K562 (cell line): ENCODE measurements at regions not wholly inside any gene's neighbourhood (a gene's known extent, or its start where the extent isn't known, plus 50 kb on each side); places are given as distances from the start of the nearest gene placed in this dataset.

ENCODE experiments used
- ATAC-seq: fragments of 200-7000 bp; cut with Tn5 transposase; 3 replicates; pipeline ENCODE4 v1.9.1; 2020; ENCODE audit warnings: moderate library complexity
- BruUV-seq: library from RNA; stranded (reverse); fragments of 400-500 nt; replicated peaks from 2 replicates; lab custom pipeline; 2021; lab: Mats Ljungman, UMichigan
- CTCF ChIA-PET: fragments of 300-600 bp; formaldehyde crosslinking; extraction: SDS; loops from one replicate; lab custom pipeline; 2021; ENCODE audit warnings: low intra/inter-chr PET ratio; lab: Yijun Ruan, JAX
- POLR2A ChIA-PET: fragments of 300-600, 350-650 bp; sonication (Branson Sonifier 250); formaldehyde crosslinking; extraction: SDS; loops from one replicate; lab custom pipeline; 2021; ENCODE audit warnings: antibody characterized with exemption, inconsistent platforms; lab: Yijun Ruan, JAX
- DNase-seq, 4 experiments: peaks; one replicate each; pipeline versions ENCODE4 v3.0.0 to v3.0.0-alpha.2; 2011 to 2018; ENCODE audit warnings: low spot score in 3 of 4, mixed read lengths in 3 of 4; ENCODE audit errors: extremely low read depth in 1 of 4
- FAIRE-seq: peaks from 2 replicates; lab custom pipeline; 2011; peaks lifted over from hg19 to GRCh38; lab: Jason Lieb, UNC
- H2AFZ ChIP-seq: 2 replicates; pipeline ENCODE4 v1.6.0; 2011; ENCODE audit warnings: low read depth, low read length, control low read depth, inconsistent platforms
- H3K27ac ChIP-seq: fragments of 200-600 bp; 3 replicates; pipeline ENCODE4 v1.8.0; 2011; ENCODE audit warnings: low read depth, mild to moderate bottlenecking, control low read depth, inconsistent platforms, low read length, moderate library complexity, mixed read lengths; ENCODE audit errors: extremely low read depth
- H3K27me3 ChIP-seq, 2 experiments: fragments of 300-600 bp in 1 of 2; 2 replicates in 1 of 2; 3 replicates in 1 of 2; pipeline versions ENCODE4 v1.6.0 to v1.8.0; 2011; ENCODE audit warnings: inconsistent platforms in 2 of 2, low read length in 2 of 2, mild to moderate bottlenecking in 1 of 2, mixed read lengths in 1 of 2, moderate library complexity in 1 of 2; ENCODE audit not compliant: control insufficient read depth in 2 of 2, insufficient read depth in 2 of 2
- H3K36me3 ChIP-seq: fragments of 300-600 bp; 3 replicates; pipeline ENCODE4 v1.8.0; 2011; ENCODE audit warnings: mild to moderate bottlenecking, low read length, inconsistent platforms; ENCODE audit not compliant: control insufficient read depth, insufficient read depth
- H3K4me1 ChIP-seq, 2 experiments: fragments of 200-600 bp in 1 of 2; replicated peaks in 1 of 2; 2 replicates in 1 of 2; 3 replicates in 1 of 2; pipeline versions ENCODE4 v1.5.1 to v1.8.0; 2011; ENCODE audit warnings: inconsistent platforms in 2 of 2, low read length in 2 of 2, mild to moderate bottlenecking in 1 of 2, mixed read lengths in 1 of 2, moderate library complexity in 1 of 2; ENCODE audit not compliant: control insufficient read depth in 2 of 2, insufficient read depth in 2 of 2
- H3K4me2 ChIP-seq: 2 replicates; pipeline ENCODE4 v1.6.1; 2011; ENCODE audit warnings: low read length, control low read depth, inconsistent platforms, mixed read lengths; ENCODE audit not compliant: insufficient read depth
- H3K4me3 ChIP-seq: fragments of 200-600 bp; sonication (generic), shearing (Covaris generic); 2 replicates; pipeline ENCODE4 v1.5.1; 2016; ENCODE audit warnings: control low read depth, inconsistent platforms
- H3K79me2 ChIP-seq: fragments of 200-600 bp; 3 replicates; pipeline ENCODE4 v1.8.0; 2011; ENCODE audit warnings: low read length, inconsistent platforms; ENCODE audit not compliant: control insufficient read depth, insufficient read depth
- H3K9ac ChIP-seq, 2 experiments: 2 replicates each; pipeline versions ENCODE4 v1.6.0 to v1.6.1; 2011; ENCODE audit warnings: low read depth in 2 of 2, low read length in 2 of 2, control low read depth in 1 of 2, inconsistent platforms in 1 of 2, mild to moderate bottlenecking in 1 of 2, mixed read lengths in 1 of 2; ENCODE audit not compliant: insufficient read depth in 1 of 2
- H3K9me1 ChIP-seq: one replicate; pipeline ENCODE4 v1.6.0; 2011; ENCODE audit warnings: inconsistent platforms, mild to moderate bottlenecking, low read length, moderate library complexity; ENCODE audit not compliant: control insufficient read depth, insufficient read depth
- H3K9me3 ChIP-seq: replicated peaks from 2 replicates; pipeline ENCODE4 v1.5.1; 2011; ENCODE audit warnings: low read depth, low read length, inconsistent platforms; ENCODE audit not compliant: control insufficient read depth, insufficient read depth
- H4K20me1 ChIP-seq: replicated peaks from 2 replicates; pipeline ENCODE4 v1.6.1; 2011; ENCODE audit warnings: low read length, inconsistent platforms, mixed read lengths; ENCODE audit not compliant: control insufficient read depth, insufficient read depth
- CREB3 ChIP-seq: fragments of 450-650 bp; conservative IDR thresholded peaks from 2 replicates; pipeline ENCODE4 v1.6.1; 2016; ENCODE audit warnings: missing genetic modification characterization, low read depth, mild to moderate bottlenecking, missing compliant biosample characterization, moderate library complexity
- CREB3L1 ChIP-seq: fragments of 450-650 bp; IDR thresholded peaks from 2 replicates; pipeline ENCODE4 v1.6.1; 2014; ENCODE audit warnings: low read depth, mild to moderate bottlenecking, moderate library complexity, borderline replicate concordance
- CXXC5 ChIP-seq: fragments of 250-450 bp; sonication (Bioruptor Pico); IDR thresholded peaks from 2 replicates; pipeline ENCODE4 v1.8.0; 2022; ENCODE audit warnings: inconsistent platforms, mild to moderate bottlenecking, moderate library complexity
- GABPB1 ChIP-seq: sonication (generic); formaldehyde crosslinking; IDR thresholded peaks from 2 replicates; pipeline ENCODE4 v1.8.0; 2022; ENCODE audit warnings: mild to moderate bottlenecking, missing genetic modification reagents
- GTF2F1 ChIP-seq: IDR thresholded peaks from 2 replicates; pipeline ENCODE4 v1.6.1; 2011; ENCODE audit warnings: low read depth, low read length, improper control_type of control experiment
- NFIX ChIP-seq: fragments of 250-450 bp; sonication (Bioruptor Pico); IDR thresholded peaks from 2 replicates; pipeline ENCODE4 v1.4.0; 2020; ENCODE audit warnings: low read depth, mild to moderate bottlenecking, moderate library complexity
- PHF21A ChIP-seq: fragments of 450-650 bp; IDR thresholded peaks from 2 replicates; pipeline ENCODE4 v1.6.1; 2017; ENCODE audit warnings: low read depth, borderline replicate concordance
- POLR2A ChIP-seq: fragments of 450-650 bp; conservative IDR thresholded peaks from 2 replicates; pipeline ENCODE4 v1.6.1; 2016
- RB1 ChIP-seq: fragments of 450-650 bp; IDR thresholded peaks from 2 replicates; pipeline ENCODE4 v1.6.1; 2017; ENCODE audit warnings: low read depth, mild to moderate bottlenecking
- SMAD2 ChIP-seq: fragments of 150-350 bp; IDR thresholded peaks from 2 replicates; pipeline ENCODE4 v1.6.1; 2014; ENCODE audit warnings: low read depth, mild to moderate bottlenecking, low read length
- STAG1 ChIP-seq: sonication (generic); formaldehyde crosslinking; IDR thresholded peaks from 2 replicates; pipeline ENCODE4 v1.5.0; 2020; ENCODE audit warnings: missing genetic modification reagents, borderline replicate concordance
- YY1 ChIP-seq, 3 experiments: IDR thresholded peaks; 2 replicates each; pipeline ENCODE4 v1.6.1; 2011; ENCODE audit warnings: low read length in 2 of 3, mild to moderate bottlenecking in 2 of 3, moderate library complexity in 2 of 3, borderline replicate concordance in 1 of 3, control low read depth in 1 of 3, low read depth in 1 of 3; ENCODE audit not compliant: insufficient read depth in 3 of 3, insufficient replicate concordance in 2 of 3, control insufficient read depth in 1 of 3, insufficient read length in 1 of 3; ENCODE audit errors: extremely low read depth in 1 of 3
- ZNF436 ChIP-seq: fragments of 250-450, 450-650 bp; sonication (Bioruptor Pico); formaldehyde crosslinking; IDR thresholded peaks from 2 replicates; pipeline ENCODE4 v1.7.0; 2020; ENCODE audit warnings: mild to moderate bottlenecking
- WGBS: fragments of 100-300 bp; shearing (Covaris generic); methylation state at CpG from one replicate; pipeline ENCODE4 v1.1.6; 2016; ENCODE audit warnings: low coverage, mixed read lengths; ENCODE audit not compliant: insufficient coverage; ENCODE audit errors: missing lambda C conversion rate; 5-methylcytosine and 5-hydroxymethylcytosine counted together
- in situ Hi-C: fragments of 300-500 bp; cut with MboI; formaldehyde crosslinking; loops from 4 replicates; pipeline ENCODE4 v1.15.0; 2018; ENCODE audit warnings: inconsistent platforms, mixed read lengths
- intact Hi-C: fragments of 100-400 bp; cut with micrococcal nuclease; formaldehyde crosslinking; loops from 2 replicates; pipeline ENCODE4 v1.14.2; 2022
- TF ChIP-seq, protein P1 (sequence below): sonication (generic); formaldehyde crosslinking; IDR thresholded peaks from 2 replicates; pipeline ENCODE4 v1.8.0; 2022; ENCODE audit warnings: mild to moderate bottlenecking, low read depth, missing genetic modification reagents
- TF ChIP-seq, protein P2 (sequence below): fragments of 200-800 bp; sonication (Bioruptor generic); IDR thresholded peaks from 2 replicates; pipeline ENCODE4 v1.6.1; 2016; ENCODE audit warnings: missing genetic modification characterization, missing compliant biosample characterization

DNA sequence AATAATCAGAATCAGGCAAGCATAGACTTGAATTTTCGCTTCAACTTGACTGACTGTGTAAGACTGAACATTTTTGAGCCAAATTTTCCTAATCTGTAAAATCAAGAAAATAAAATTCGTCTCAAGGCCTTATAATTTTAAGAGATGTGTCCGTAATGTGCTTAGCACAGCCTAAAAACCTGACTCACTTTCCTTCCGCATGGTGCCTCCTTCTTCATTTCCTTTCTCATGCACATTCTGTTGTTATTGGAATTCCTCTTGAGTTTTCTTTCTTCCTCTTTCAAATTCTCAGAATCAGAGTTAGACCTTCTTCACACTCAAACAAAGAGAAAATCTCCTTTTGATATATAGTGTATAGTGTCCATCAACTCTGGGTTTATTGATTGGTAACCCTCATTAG, 208.9 kb upstream of the SLIT2 start:
- no peak for FAIRE-seq
- no peaks in the 10 kb centered on the region for H3K9me3 ChIP-seq

More for the DNA sequence above, 208.9 kb upstream of the SLIT2 start:
- Histone ChIP-seq H3K79me2 (no peaks in the 10 kb centered on the region), H2AFZ (no peak overlapping the region), H3K4me1 (no peaks in the 10 kb centered on the region), H3K4me3 (no peak overlapping the region), H3K4me2 (no peak overlapping the region), H4K20me1 (no peaks in the 10 kb centered on the region), H3K9me1 (no peaks in the 10 kb centered on the region), H3K27ac (no peak overlapping the region), H3K9ac (no peak overlapping the region), H3K27me3 (no peaks in the 10 kb centered on the region), H3K36me3 (no peaks in the 10 kb centered on the region)
- CTCF ChIA-PET = no interaction called here
- no TSS peak for BruUV-seq
- POLR2A ChIA-PET = no interaction called here
- ATAC-seq (no peak), DNase-seq (no peak)
- TF ChIP-seq YY1 (IDR thresholded peaks at IDR 0.05; ENCODE audit: borderline replicate concordance in 1 of 3, control insufficient read depth in 1 of 3, extremely low read depth in 1 of 3, insufficient read depth in 3 of 3, insufficient read length in 1 of 3, insufficient replicate concordance in 2 of 3, low read depth in 1 of 3, low read length in 2 of 3) (no peak), GABPB1 (CRISPR knock-in tag) (no peak), CREB3L1 (no peak), ZNF436 (CRISPR knock-in tag) (no peak), GTF2F1 (no peak), CXXC5 (CRISPR knock-in tag) (no peak), NFIX (no peak), RB1 (no peak), STAG1 (CRISPR knock-in tag) (no peak), POLR2A (no peak), CREB3 (no peak), PHF21A (no peak), SMAD2 (no peak)
- TF ChIP-seq, protein P1, sequence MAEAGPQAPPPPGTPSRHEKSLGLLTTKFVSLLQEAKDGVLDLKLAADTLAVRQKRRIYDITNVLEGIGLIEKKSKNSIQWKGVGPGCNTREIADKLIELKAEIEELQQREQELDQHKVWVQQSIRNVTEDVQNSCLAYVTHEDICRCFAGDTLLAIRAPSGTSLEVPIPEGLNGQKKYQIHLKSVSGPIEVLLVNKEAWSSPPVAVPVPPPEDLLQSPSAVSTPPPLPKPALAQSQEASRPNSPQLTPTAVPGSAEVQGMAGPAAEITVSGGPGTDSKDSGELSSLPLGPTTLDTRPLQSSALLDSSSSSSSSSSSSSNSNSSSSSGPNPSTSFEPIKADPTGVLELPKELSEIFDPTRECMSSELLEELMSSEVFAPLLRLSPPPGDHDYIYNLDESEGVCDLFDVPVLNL (CRISPR knock-in tag) = no peak
- TF ChIP-seq, protein P2, sequence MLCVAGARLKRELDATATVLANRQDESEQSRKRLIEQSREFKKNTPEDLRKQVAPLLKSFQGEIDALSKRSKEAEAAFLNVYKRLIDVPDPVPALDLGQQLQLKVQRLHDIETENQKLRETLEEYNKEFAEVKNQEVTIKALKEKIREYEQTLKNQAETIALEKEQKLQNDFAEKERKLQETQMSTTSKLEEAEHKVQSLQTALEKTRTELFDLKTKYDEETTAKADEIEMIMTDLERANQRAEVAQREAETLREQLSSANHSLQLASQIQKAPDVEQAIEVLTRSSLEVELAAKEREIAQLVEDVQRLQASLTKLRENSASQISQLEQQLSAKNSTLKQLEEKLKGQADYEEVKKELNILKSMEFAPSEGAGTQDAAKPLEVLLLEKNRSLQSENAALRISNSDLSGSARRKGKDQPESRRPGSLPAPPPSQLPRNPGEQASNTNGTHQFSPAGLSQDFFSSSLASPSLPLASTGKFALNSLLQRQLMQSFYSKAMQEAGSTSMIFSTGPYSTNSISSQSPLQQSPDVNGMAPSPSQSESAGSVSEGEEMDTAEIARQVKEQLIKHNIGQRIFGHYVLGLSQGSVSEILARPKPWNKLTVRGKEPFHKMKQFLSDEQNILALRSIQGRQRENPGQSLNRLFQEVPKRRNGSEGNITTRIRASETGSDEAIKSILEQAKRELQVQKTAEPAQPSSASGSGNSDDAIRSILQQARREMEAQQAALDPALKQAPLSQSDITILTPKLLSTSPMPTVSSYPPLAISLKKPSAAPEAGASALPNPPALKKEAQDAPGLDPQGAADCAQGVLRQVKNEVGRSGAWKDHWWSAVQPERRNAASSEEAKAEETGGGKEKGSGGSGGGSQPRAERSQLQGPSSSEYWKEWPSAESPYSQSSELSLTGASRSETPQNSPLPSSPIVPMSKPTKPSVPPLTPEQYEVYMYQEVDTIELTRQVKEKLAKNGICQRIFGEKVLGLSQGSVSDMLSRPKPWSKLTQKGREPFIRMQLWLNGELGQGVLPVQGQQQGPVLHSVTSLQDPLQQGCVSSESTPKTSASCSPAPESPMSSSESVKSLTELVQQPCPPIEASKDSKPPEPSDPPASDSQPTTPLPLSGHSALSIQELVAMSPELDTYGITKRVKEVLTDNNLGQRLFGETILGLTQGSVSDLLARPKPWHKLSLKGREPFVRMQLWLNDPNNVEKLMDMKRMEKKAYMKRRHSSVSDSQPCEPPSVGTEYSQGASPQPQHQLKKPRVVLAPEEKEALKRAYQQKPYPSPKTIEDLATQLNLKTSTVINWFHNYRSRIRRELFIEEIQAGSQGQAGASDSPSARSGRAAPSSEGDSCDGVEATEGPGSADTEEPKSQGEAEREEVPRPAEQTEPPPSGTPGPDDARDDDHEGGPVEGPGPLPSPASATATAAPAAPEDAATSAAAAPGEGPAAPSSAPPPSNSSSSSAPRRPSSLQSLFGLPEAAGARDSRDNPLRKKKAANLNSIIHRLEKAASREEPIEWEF (CRISPR knock-in tag) = no peak
- in situ Hi-C loops (no loop called here), intact Hi-C loops (no loop called here)
- 1% methylated on average over 4 of the region's 4 CpGs for WGBS
